Stomach smooth muscle (tissue), 2 donors: ENCODE measurements at regions not wholly inside any gene's neighbourhood (a gene's known extent, or its start where the extent isn't known, plus 50 kb on each side); places are given as distances from the start of the nearest gene placed in this dataset.

Source experiments
- H3K27ac ChIP-seq: one replicate; pipeline ENCODE4 v1.7.0; 2013; ENCODE audit warnings: mild to moderate bottlenecking, low read length, inconsistent platforms
- H3K27me3 ChIP-seq, 2 donors: one replicate each; pipeline ENCODE4 v1.7.0; 2013; ENCODE audit warnings: low read length in 2 of 2; ENCODE audit not compliant: insufficient read depth in 2 of 2, control insufficient read depth in 1 of 2
- H3K36me3 ChIP-seq, 2 donors: one replicate each; pipeline ENCODE4 v1.7.0; 2013; ENCODE audit warnings: low read length in 2 of 2; ENCODE audit not compliant: control insufficient read depth in 2 of 2, insufficient read depth in 2 of 2
- H3K4me1 ChIP-seq: one replicate; pipeline ENCODE4 v1.7.0; 2013; ENCODE audit warnings: low read length; ENCODE audit not compliant: control insufficient read depth, insufficient read depth
- H3K4me3 ChIP-seq, 2 donors: one replicate each; pipeline ENCODE4 v1.7.0; 2013; ENCODE audit warnings: low read length in 2 of 2
- H3K9ac ChIP-seq, 2 donors: one replicate each; pipeline ENCODE4 v1.7.0; 2013; ENCODE audit warnings: low read length in 2 of 2, mild to moderate bottlenecking in 1 of 2
- H3K9me3 ChIP-seq, 2 donors: one replicate each; pipeline ENCODE4 v1.7.0; 2013; ENCODE audit warnings: low read length in 2 of 2; ENCODE audit not compliant: control insufficient read depth in 2 of 2
- donor health status: healthy.
- donor health status: Pancreatic carcinoma.

DNA sequence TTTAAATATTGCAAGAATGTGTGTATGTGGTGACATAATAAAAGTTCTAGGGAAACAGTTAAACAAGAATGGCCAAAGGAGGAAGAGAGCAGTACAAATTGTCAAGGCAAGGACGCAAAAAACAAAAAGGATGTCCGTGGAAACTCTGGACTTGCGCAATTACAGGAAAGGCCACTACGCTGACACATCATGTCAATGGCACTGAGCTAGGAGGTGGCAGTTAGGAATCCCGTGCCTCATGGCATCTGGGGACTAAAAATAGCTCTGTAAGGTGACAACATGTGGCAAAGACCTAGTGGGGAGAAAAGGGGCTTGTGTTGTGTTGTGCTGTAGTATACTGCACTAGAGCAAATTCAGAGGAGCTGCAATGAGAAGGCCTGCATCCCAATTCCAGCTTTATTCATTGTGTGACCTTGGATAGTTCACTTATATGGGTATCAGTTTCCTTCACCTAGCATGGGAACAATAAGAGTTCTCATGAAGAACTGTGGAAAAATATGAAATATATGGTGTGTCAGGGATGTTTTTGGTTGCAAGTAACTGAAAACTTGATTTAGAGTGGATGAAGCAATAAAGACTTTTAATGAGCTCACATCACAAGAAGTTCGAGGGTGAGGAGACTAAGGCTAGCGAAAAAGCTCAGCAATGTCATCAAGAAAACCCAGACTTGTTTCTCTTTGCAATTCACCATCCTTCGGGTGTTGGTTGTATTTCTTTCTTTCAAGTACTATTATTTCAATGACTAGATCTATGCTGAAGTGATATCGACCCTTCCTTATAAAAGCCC lies 124.1 kb upstream of the STC2 start:
- no peak overlapping the region for H3K9ac ChIP-seq
- no peaks in the 10 kb centered on the region for H3K9me3 ChIP-seq
- H3K36me3 ChIP-seq, result no peaks in the 10 kb centered on the region
- H3K4me1 ChIP-seq, result no peaks in the 10 kb centered on the region
- no peak overlapping the region for H3K27ac ChIP-seq
- peaks cover 0 to 2% of the 10 kb centered on the region in 2 donors for H3K27me3 ChIP-seq
- no peak overlapping the region for H3K4me3 ChIP-seq

DNA sequence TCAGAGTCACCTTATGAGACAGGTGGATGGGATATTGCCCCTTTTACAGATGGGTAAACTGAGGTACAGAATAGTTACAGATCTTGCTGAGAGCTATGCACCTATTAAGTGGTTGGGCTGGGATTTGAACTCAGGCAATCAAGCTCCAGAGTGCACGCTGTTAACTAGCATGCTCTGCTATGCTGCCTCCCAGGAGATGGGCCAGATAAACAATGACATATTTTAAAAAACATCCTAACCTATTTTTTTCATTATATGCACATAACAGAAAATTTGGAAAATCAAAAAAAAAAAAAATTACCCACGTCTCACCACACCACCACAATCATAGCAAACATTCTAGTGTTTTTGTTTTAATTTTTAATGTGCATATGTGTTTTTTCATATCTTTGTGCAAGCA lies 123.4 kb upstream of the STC2 start:
- H3K4me1 ChIP-seq, result no peaks in the 10 kb centered on the region
- no peak overlapping the region for H3K4me3 ChIP-seq
- no peak overlapping the region for H3K9ac ChIP-seq
- H3K36me3 ChIP-seq, result no peaks in the 10 kb centered on the region
- H3K9me3 ChIP-seq, result no peaks in the 10 kb centered on the region
- H3K27me3 ChIP-seq, result no peaks in the 10 kb centered on the region
- H3K27ac ChIP-seq, result no peak overlapping the region

DNA sequence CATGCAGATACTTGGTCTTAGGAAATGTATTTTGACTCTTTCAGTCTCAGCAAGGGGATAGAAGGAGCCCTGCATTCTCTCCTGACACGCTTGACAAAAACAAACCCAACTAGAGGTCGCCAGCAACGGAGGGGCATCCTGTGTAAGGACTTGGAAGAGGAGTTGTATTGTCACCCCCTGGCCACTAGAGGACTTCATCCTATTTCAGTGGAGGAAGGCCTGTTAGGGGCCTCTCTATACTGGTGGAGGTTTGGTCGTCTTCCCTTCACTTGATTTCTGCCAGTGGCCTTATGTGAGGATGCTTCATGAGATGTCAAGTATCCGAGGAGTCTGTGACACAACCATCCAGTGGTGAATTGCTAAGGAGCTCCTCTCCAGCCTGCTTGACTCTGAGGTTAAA lies 122.8 kb upstream of the STC2 start:
- no peak overlapping the region for H3K27ac ChIP-seq
- no peaks in the 10 kb centered on the region for H3K27me3 ChIP-seq
- H3K9me3 ChIP-seq, result no peaks in the 10 kb centered on the region

GRCh38 chr5:173450188-173450587 lies 122.0 kb upstream of the STC2 start:
- Histone ChIP-seq H3K4me3 (no peak overlapping the region), H3K9ac (no peak overlapping the region), H3K27me3 (no peaks in the 10 kb centered on the region), H3K27ac (no peak overlapping the region), H3K4me1 (no peaks in the 10 kb centered on the region), H3K9me3 (no peaks in the 10 kb centered on the region), H3K36me3 (no peaks in the 10 kb centered on the region)

More for the DNA sequence above, 122.8 kb upstream of the STC2 start:
- Histone ChIP-seq H3K4me1 (no peaks in the 10 kb centered on the region), H3K36me3 (no peaks in the 10 kb centered on the region), H3K9ac (no peak overlapping the region), H3K4me3 (no peak overlapping the region)

GRCh38 chr5:173448856-173449255 lies 120.6 kb upstream of the STC2 start:
- H3K9me3 ChIP-seq, result no peaks in the 10 kb centered on the region
- no peak overlapping the region for H3K9ac ChIP-seq
- no peaks in the 10 kb centered on the region for H3K4me1 ChIP-seq
- no peaks in the 10 kb centered on the region for H3K27me3 ChIP-seq
- no peak overlapping the region for H3K4me3 ChIP-seq
- H3K27ac ChIP-seq, result no peak overlapping the region
- no peaks in the 10 kb centered on the region for H3K36me3 ChIP-seq

DNA sequence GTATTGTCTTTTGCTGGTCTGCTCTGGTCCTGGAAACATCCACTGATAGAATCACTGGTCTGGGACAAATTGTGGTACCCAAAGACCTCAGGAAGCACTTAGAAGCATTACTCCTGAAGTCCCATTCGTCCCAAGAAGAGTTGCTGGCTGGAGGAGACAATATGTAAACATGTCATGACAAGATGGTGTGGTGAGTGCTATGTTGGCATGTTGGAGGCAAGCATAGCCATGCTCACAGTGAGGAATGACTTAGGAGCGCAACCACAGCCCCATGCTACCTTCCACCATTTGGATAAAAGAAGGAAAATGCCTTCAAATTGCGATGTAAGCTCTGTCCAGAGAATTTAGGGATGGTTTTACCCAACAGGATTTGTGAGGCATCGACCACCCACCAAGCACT lies 115.8 kb upstream of the STC2 start:
- Histone ChIP-seq H3K9ac (no peak overlapping the region), H3K27me3 (no peaks in the 10 kb centered on the region), H3K27ac (no peak overlapping the region), H3K9me3 (no peaks in the 10 kb centered on the region), H3K36me3 (no peaks in the 10 kb centered on the region), H3K4me3 (no peak overlapping the region), H3K4me1 (no peaks in the 10 kb centered on the region)

GRCh38 chr5:173441053-173441628 lies 112.9 kb upstream of the STC2 start:
- Histone ChIP-seq H3K4me3 (no peak overlapping the region), H3K27me3 (no peaks in the 10 kb centered on the region), H3K27ac (no peak overlapping the region), H3K4me1 (no peaks in the 10 kb centered on the region), H3K9me3 (no peaks in the 10 kb centered on the region), H3K36me3 (no peaks in the 10 kb centered on the region), H3K9ac (no peak overlapping the region)

GRCh38 chr5:173438951-173439350 lies 110.7 kb upstream of the STC2 start:
- Histone ChIP-seq H3K9me3 (no peaks in the 10 kb centered on the region), H3K4me3 (no peak overlapping the region), H3K9ac (no peak overlapping the region), H3K4me1 (no peaks in the 10 kb centered on the region), H3K27ac (no peak overlapping the region), H3K36me3 (no peaks in the 10 kb centered on the region), H3K27me3 (no peaks in the 10 kb centered on the region)

GRCh38 chr5:173435447-173435846 lies 107.2 kb upstream of the STC2 start:
- H3K4me1 ChIP-seq, result no peaks in the 10 kb centered on the region
- no peak overlapping the region for H3K9ac ChIP-seq
- H3K9me3 ChIP-seq, result no peaks in the 10 kb centered on the region
- no peaks in the 10 kb centered on the region for H3K27me3 ChIP-seq
- H3K36me3 ChIP-seq, result no peaks in the 10 kb centered on the region
- no peak overlapping the region for H3K4me3 ChIP-seq
- H3K27ac ChIP-seq, result no peak overlapping the region

- no peaks in the 10 kb centered on the region for H3K36me3 ChIP-seq
- H3K27ac ChIP-seq, result no peak overlapping the region
- H3K9me3 ChIP-seq, result no peaks in the 10 kb centered on the region
- H3K4me3 ChIP-seq, result no peak overlapping the region
- no peaks in the 10 kb centered on the region for H3K27me3 ChIP-seq
- H3K9ac ChIP-seq, result no peak overlapping the region
- no peaks in the 10 kb centered on the region for H3K4me1 ChIP-seq
These were observed 106.1 kb upstream of the STC2 start for GRCh38 chr5:173434270-173434669.

GRCh38 chr5:173430394-173430793 lies 102.2 kb upstream of the STC2 start:
- H3K36me3 ChIP-seq, result no peaks in the 10 kb centered on the region
- H3K4me3 ChIP-seq, result no peak overlapping the region
- H3K9me3 ChIP-seq, result no peaks in the 10 kb centered on the region
- H3K9ac ChIP-seq, result no peak overlapping the region
- no peaks in the 10 kb centered on the region for H3K4me1 ChIP-seq
- H3K27ac ChIP-seq, result no peak overlapping the region
- H3K27me3 ChIP-seq, result no peaks in the 10 kb centered on the region
